ENCODE measurements at regions not wholly inside any gene's neighbourhood (a gene's known extent, or its start where the extent isn't known, plus 50 kb on each side); places are given as distances from the start of the nearest gene placed in this dataset.

DNA sequence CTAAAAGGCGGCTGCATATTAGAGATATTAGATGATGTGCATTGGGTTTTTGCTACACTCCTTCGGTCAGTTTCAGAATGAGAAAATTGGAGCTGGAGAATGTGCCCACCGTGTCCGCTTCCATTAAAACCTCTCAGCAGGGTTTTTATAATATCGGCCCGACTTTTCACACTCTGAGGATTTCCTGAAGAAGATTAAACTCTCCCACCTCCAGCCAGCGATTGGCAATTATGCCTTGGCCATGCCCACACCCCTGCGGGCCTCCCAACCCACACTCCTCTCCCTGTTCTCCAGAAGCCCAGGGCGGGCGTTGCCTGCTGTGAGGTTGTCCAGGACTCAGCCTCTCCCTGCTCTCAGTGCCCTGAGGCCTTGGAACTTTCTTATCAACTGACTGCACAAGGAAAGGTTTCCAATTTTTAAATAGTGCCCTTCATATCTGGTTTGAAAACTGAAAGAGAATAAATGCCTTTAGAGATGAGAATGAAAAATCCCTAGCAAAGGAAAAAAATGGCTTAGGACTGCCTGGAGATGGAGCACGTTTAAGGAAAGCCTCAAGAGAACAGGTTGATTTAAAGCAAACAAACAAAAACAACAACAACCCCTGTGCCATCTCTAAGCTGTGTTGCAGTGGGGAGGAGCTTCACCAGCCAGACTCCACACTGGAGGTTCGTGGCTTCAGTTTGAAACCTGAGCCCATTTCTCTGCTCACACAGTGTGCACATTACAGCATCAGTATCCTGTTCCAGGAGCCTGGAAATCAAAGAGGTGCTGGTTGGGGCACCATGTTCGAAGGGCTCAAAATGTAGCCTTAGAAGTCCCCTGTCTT lies 292.9 kb downstream of the NSG2 start:
- DNase-seq = no peak

DNA sequence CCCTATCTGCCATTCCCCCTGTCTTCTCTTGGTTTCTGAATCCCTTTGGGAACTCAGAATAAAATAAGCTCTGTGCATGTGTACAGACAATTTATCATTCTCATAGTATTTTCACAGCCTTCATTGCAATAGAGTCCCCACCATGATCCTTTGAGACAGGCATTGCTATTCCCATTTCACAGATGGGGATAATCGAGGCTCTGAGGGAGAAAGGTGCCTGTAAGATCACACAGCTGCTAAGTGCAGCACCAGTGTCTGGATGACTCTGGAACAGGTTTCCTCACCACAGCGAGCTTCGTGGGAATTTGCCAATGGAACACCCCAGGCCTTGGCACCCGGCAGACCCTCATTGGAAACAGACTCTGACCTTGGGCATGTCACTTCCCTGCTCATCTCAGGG lies 293.6 kb downstream of the NSG2 start:
- DNase-seq = no peak

GRCh38 chr5:174340226-174340625 lies 294.7 kb downstream of the NSG2 start:
- no peak for DNase-seq

- no peak for DNase-seq
Observed at GRCh38 chr5:174342696-174343095, 297.2 kb downstream of the NSG2 start.

DNA sequence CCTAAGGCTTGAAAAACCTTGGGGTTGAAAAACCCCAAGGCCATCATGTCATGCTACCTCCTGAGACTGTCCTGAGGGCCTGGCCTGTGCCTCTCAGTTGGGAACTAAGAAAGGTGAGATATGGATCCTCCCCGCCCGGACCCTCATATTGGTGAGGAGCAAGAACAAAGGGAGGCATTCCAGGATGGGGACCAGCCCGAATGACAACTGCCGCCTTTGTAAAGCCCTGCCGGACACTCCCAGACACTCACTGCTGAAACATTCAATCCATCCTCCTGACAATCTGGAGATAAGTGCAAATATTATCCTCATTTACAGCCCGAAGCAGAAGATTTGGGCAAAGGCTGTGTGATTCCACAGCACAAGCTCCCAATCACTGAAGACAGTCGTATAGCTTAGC lies 298.3 kb downstream of the NSG2 start:
- DNase-seq = no peak

- no peak for DNase-seq
Observed at GRCh38 chr5:174344335-174344734, 298.8 kb downstream of the NSG2 start.

DNA sequence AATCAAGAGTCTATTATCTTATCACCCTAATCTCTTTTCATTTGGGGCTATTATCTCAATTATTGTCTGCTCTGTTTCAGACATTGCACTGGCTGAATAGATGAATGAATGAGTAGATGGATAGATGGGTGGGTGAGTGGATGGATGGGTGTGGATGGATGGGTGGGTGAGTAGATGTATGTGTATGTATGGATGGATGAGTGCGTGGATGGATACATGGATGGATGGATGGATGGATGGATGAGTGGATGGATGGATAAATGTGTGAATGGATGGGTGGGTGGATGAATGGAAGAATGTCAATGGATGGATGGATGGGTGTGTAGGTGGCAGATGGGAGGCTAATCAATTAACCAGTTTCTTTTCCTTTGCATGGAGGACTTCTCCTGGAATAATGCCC lies 301.7 kb downstream of the NSG2 start:
- no peak for DNase-seq

DNA sequence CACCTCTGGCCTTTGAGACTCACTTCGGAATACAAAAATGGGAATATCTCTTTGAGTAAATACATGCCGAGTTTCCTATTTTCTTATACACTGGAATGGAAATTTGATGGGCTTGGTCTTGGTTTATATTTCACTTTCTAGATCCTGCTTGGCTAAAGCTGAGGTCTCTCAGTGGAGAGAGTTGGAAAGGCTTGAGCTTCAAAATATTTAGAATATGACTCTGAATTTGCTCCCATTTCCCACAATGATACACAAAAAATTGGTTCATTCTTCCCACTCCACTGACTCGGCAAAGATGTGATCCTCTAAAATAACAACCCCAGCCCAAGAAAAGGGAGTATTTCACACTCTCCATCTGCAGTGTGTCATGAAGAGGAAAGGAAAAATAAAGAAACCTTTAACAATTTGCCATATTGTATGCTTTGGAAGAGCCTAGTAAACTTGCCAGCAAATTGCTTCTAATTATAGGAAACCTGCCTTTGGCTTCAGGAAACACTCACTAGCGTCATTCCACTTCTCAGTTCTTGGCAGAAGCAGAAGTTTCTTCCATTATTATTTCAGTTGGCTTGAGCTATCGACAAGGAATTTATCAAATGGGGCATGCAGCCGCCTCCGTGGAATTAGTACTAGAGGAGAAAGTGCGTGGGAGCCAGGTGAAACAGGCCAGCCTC lies 302.9 kb downstream of the NSG2 start:
- DNase-seq = no peak

GRCh38 chr5:174352681-174353080 lies 307.2 kb downstream of the NSG2 start:
- no peak for DNase-seq

DNA sequence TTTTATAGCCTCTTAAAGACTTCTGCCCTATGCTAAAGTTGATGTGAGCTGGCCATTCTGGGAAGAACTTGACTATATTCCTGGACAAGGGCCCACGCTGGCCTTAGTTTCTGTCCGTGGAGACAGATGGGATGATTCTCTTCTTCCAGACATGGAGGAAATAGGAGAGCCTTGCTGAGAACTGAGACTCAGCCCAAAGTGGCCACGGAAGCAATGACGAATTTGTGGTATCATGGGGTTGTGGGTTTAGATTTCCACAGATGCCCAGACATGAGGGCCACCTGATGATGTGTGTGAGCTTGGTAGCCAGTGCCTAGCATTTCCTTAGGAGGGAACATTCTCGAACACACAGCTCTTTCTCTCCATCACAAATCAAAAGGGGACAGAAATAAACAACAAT lies 309.1 kb downstream of the NSG2 start:
- DNase-seq = no peak

DNA sequence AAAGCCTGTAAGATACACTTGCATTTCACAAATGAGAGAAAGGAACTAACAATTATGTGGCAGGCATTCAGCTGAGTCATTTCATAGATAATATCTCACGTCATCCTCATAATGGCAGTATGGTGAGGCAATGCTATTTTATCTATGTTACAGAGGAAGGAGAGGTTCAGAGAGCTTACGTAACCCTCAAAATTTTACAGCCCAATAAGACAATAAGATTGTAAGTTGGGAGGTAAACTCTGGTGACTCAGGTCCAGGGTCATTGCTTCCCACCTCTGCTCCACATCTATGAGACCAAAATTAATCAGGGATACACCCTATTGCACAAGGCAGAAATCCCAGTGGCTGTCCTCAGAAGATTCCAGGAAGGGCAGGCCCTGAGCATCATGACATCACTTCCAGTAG lies 309.7 kb downstream of the NSG2 start:
- no peak for DNase-seq

GRCh38 chr5:174355995-174356394 lies 310.5 kb downstream of the NSG2 start:
- DNase-seq = no peak

- no peak for DNase-seq
Observed at GRCh38 chr5:174356536-174356935, 311.0 kb downstream of the NSG2 start.

- DNase-seq = no peak
Observed at GRCh38 chr5:174358276-174358675, 312.8 kb downstream of the NSG2 start.

DNA sequence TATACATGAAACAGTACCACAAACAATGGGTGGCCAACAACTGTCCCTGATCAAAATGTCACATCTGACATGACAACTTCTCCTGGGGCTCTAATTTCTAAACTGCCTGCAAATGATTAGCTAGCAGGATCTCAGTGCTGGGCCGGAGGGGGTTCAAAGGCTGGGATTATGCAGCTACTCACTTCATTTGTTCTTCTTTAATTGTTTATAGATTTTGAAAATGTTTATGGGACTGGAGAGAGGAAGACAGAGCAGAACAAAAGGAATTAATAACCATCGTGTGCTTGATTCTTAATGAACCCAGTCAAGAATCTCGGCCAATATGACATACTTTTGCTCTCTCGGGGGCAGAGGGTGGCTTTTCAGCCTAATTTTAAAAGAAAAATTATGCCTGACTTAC lies 313.6 kb downstream of the NSG2 start:
- DNase-seq = no peak

DNA sequence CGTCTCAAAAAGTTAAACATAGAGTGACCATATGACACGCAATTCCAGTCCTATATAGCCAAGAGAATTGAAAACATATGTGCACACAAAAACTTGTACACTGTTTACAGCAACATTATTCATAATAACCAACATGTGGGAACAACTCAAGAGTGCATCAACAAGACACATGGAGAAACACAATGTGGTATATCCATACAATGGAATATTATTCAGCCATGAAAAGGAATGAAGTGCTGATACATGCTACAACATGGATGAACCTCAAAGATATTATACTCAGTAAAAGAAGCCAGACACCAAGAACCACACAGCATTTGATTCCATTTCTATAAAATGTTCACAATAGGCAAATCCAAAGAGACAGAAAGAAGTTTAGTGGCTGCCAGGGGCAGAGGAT lies 317.0 kb downstream of the NSG2 start:
- DNase-seq = no peak

- DNase-seq = no peak
Observed at GRCh38 chr5:174363934-174364333, 318.4 kb downstream of the NSG2 start.

DNA sequence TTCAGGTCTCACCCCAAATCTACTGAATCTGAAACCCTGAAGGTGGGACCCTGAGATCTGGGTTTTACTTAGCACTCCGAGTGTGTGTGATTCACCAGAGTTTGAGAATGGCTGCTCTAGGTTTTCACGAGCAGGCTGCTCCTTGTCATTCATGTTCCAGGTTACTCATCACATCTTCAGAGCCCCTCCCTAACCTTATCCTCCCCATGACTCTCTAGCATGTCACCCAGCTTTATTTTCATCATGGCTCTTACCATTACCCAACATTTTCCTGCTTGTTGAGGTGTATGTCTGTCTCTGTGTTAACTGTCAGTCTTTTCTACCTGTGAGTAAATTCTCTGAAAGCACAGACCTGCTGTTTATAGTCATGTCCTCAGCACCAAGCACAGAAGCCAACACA lies 319.2 kb downstream of the NSG2 start:
- DNase-seq = no peak

DNA sequence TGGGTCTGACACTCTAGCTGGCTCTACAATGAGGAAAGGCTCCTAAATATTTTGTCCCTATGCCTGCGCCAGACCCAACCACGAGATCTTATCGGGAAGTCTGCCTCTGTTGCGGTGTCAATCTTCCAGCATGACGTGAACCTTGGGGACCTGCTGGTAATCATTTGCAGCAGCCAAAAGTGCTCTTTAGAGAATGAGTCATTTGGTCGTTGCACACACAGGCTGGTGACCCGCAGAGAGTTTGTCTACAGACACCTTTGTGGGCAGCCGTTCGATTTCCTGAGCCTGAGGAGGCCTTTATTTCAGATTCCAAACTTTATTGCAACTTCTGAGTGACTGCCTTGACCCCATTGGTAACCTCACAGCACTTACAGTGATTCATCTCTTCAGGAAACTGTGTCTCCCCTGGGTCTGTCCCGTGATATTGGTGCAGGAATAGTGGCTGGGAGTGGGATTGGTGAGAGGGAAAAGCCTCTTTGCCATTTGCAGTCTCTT lies 326.1 kb downstream of the NSG2 start:
- DNase-seq = no peak

GRCh38 chr5:174374206-174374605 lies 328.7 kb downstream of the NSG2 start:
- no peak for DNase-seq

GRCh38 chr5:174376056-174376455 lies 330.6 kb downstream of the NSG2 start:
- DNase-seq = no peak

DNA sequence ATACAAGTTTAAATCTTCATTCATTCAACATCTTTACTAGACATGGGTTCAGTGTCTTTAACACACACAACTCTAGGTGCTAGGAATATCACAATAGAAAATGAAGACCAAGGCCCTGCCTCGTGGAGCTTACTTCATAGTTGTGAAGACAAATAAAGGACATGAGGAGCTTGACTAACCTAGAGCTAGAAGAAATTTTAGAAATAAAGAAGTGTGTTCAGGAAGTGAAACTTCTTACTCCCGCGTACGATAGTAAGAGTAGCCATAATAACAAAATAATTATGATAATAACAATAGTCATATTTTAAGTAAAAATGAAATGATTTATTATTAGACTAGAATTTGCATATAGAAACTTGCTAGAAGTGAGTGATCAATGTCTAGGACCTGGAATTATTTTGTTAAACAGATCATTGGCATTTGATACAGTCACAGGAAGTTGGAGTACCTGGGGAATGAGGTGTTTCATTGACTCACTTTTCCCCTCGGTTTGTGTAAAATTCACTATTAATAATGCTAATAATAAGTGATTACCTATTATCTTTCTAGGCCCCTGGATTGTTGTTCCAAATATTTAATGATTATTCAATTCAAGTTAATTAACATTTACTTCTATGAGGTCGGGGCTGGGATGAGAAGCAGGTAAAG lies 331.3 kb downstream of the NSG2 start:
- no peak for DNase-seq

DNA sequence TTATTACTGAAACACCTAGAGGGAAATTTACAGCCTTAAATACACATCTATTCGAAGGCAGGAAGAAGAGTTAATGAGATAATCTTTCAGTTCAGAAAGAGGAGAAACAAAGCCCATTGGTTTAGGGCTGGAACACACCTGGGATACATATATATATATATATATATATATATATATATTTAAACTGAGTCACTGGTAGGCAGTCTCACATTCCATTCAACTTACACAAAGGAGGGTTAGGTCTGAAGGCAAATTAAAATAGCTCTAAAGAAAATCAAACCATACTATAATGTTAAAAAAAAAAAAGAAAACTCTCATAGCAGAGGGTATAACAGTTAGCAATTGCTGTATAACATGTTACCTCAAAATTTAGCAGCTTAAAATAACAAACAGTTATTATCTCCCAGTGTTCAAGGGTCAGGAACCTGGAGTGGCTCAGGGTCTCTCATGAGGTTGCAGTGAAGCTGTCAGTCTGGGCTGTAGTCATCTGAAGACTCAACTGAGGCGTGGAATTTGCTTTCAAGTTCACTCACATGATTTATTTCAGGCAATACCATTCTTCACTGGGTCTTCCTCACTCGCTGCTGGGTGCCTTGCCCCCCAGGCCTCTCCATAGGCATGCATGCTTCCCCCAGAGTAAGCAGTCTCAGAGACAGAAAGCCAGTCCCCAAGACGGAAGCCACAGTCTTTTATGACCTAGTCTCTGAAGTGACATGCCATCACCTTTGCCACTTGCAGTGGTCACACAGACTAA lies 332.8 kb downstream of the NSG2 start:
- no peak for DNase-seq

Measured in CD4-positive, alpha-beta T cell treated with Interleukin-21 for 1 hour (primary cell).